IPS DF 6.9 (cell line): ENCODE measurements at regions not wholly inside any gene's neighbourhood (a gene's known extent, or its start where the extent isn't known, plus 50 kb on each side); places are given as distances from the start of the nearest gene placed in this dataset.
A peak's percentile ranks its signal among the peaks of the same experiment; 100 is the strongest.

Source experiments
- DNase-seq: peaks from one replicate; pipeline ENCODE4 v3.0.0-alpha.2; 2013; ENCODE audit warnings: low read depth, low spot score
- H3K27ac ChIP-seq: one replicate; pipeline ENCODE4 v1.5.1; 2013; ENCODE audit warnings: low read length, control low read depth
- H3K27me3 ChIP-seq: 2 replicates; pipeline ENCODE4 v1.6.1; 2013; ENCODE audit warnings: mild to moderate bottlenecking, low read length; ENCODE audit not compliant: control insufficient read depth, insufficient read depth
- H3K36me3 ChIP-seq: 2 replicates; pipeline ENCODE4 v1.6.1; 2013; ENCODE audit warnings: low read length; ENCODE audit not compliant: control insufficient read depth, insufficient read depth
- H3K4me1 ChIP-seq: 2 replicates; pipeline ENCODE4 v1.6.1; 2013; ENCODE audit warnings: low read length; ENCODE audit not compliant: control insufficient read depth, insufficient read depth
- H3K4me3 ChIP-seq: 2 replicates; pipeline ENCODE4 v1.5.1; 2013; ENCODE audit warnings: mild to moderate bottlenecking, low read length
- H3K9me3 ChIP-seq: 2 replicates; pipeline ENCODE4 v1.6.1; 2013; ENCODE audit warnings: low read length, inconsistent platforms; ENCODE audit not compliant: control insufficient read depth, insufficient read depth
- WGBS: extraction: QIAGEN DNeasy Blood & Tissue Kit; methylation state at CpG from one replicate; pipeline ENCODE4 v1.1.7; 2013; ENCODE audit warnings: mixed read lengths, missing lambda C conversion rate; ENCODE audit not compliant: insufficient read length, insufficient coverage; 5-methylcytosine and 5-hydroxymethylcytosine counted together

DNA sequence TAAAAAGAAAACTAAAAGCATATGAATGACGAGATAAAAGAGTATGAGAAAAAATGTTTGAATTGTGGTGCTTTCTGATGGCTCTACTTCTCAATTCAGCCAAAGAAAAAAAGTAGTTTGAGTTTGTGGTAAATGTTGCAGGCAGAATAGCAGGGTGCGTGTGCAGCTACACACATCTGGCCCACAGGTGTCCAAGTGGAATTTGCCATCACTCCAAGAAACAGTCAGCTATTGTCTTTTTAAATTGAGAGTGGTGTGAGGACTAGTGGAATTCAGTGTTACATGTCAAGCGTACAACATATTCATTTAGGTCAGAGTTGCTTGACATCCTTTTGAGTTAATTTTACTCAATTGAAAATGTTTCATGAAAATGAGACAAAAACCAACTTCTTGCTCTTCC is 424.8 kb upstream of the MAD2L1 start:
- 100% methylated on average over 1 of the region's 3 CpGs for WGBS
- no peaks in the 10 kb centered on the region for H3K9me3 ChIP-seq
- no peak overlapping the region for H3K4me3 ChIP-seq
- no peaks in the 10 kb centered on the region for H3K27me3 ChIP-seq
- DNase-seq, result no peak
- no peaks in the 10 kb centered on the region for H3K36me3 ChIP-seq
- H3K27ac ChIP-seq, result no peak overlapping the region
- H3K4me1 ChIP-seq, result no peaks in the 10 kb centered on the region

DNA sequence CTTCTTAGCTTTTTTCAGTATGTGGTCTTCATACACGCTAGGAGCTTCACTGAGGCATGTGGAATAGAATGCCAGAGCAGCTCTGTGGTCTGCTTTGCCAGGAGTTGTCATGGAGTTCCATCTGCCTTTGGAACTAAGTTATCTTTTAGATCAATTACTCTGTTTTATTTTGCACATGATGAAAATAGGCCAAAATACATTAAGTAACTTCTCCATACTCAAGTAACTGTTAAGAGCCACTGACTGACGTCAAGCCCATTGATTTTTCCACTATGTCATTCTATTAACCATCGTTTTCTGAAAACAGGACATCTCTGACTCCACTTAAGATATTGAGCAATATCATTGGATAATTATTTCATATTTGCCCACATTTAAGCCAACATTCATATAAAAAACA is 415.1 kb upstream of the MAD2L1 start:
- no peak for DNase-seq
- WGBS, result no CpG with 5 or more reads among the region's 3 CpGs
- no peaks in the 10 kb centered on the region for H3K27me3 ChIP-seq
- no peak overlapping the region for H3K4me3 ChIP-seq
- no peaks in the 10 kb centered on the region for H3K9me3 ChIP-seq
- no peak overlapping the region for H3K27ac ChIP-seq
- H3K36me3 ChIP-seq, result no peaks in the 10 kb centered on the region
- H3K4me1 ChIP-seq, result no peaks in the 10 kb centered on the region

DNA sequence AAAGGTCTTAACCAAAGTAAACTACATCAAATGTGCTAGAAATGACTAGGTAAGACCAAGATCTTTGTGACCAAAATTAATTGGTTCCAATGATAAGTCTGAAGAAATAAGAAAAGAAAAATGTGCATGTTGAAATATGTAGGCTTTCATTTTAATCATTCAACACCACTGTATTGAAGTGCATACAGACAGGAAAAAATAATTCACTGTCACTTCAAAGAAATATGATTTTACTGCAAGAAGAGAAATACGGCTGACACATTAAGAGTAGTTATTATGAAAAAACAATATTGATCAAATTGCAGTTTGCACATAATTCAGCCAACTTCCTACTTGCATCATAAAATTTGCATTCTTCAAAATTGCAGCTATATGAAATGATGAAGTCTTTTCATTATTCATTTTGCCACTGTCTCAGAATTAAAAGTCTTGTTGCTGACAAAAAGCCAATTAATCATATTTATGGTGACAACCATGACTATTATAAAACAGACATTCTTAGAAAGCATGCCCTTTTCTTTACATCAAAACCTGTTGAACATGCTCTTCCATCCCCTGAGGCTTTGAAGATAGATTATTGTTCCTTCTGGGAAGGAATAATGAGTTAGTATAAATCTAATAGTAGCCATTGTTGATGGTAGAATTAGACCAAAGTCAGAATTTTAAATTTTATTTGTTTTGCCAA is 405.9 kb upstream of the MAD2L1 start:
- no CpG with 5 or more reads among the region's 1 CpG for WGBS

DNA sequence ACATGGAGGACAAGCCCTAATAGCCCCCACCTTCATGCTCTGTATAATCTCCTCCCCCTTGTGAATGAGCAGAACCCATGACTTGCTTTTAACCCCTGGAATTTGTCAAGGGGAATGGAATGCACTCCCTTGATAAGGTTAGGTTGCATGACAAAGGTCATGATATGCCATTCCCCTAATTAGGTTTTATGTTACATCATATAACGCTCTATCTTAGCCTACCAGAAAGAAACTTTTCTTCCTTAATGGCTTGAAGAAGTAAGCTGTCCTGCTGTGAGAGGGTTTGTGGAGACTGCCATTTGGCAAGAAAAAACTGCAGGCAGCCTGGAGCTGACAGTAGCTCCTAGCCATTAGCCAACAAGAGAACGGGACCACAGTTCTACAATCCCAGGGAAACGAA is 399.8 kb upstream of the MAD2L1 start:
- DNase-seq, result peak; percentile 33
- Histone ChIP-seq H3K27me3 (no peaks in the 10 kb centered on the region), H3K4me1 (peaks cover 2% of the 10 kb centered on the region; the same call in 1 of the 2 replicates), H3K4me3 (no peak overlapping the region), H3K27ac (no peak overlapping the region), H3K36me3 (no peaks in the 10 kb centered on the region), H3K9me3 (no peaks in the 10 kb centered on the region)
- no CpG with 5 or more reads among the region's 3 CpGs for WGBS

More for the DNA sequence above, 405.9 kb upstream of the MAD2L1 start:
- Histone ChIP-seq H3K4me3 (no peak overlapping the region), H3K9me3 (no peaks in the 10 kb centered on the region), H3K27me3 (no peaks in the 10 kb centered on the region), H3K27ac (no peak overlapping the region), H3K4me1 (no peaks in the 10 kb centered on the region), H3K36me3 (no peaks in the 10 kb centered on the region)
- no peak for DNase-seq

DNA sequence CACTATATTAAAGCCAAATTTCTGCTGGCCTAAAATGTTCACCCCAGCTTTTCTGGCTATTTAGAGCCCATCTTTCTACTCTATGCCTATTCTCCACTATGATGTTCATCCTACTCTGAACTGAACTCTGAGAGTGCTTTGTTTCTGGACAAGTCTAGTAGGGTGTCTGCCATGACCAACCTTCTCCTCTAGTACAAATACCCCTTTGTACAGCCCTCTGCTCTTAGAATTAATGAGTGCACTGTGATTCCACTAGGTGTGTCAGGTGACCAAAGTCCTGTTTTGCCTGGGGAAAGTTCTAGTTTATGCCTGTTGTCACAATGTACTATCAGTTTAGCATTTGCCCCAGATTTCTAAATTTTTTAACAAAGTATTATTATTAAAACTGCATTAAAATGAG is 388.1 kb upstream of the MAD2L1 start:
- Histone ChIP-seq H3K9me3 (no peaks in the 10 kb centered on the region), H3K4me1 (no peaks in the 10 kb centered on the region), H3K36me3 (no peaks in the 10 kb centered on the region), H3K4me3 (no peak overlapping the region), H3K27me3 (no peaks in the 10 kb centered on the region), H3K27ac (no peak overlapping the region)
- no peak for DNase-seq

DNA sequence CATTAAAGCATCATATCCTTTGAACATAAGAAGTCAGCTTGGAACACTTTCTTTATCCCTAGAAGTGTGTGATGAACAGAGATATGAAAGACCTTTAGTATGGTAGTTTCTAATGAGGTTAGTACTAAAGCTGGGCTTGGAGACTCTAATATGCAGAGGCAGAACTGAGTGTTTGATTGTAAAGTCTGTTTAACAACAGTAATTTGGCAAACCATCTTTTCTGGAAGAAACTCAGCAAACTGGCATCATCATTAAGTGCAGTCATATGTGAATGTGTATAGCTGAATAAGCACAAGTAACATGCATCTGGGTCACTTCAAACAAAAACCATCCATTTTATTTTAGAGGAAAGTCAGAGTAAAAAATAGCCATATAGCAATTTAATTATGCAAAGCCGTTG is 385.9 kb upstream of the MAD2L1 start:
- H3K27me3 ChIP-seq, result no peaks in the 10 kb centered on the region
- no peak overlapping the region for H3K27ac ChIP-seq
- no peaks in the 10 kb centered on the region for H3K36me3 ChIP-seq
- no CpG with 5 or more reads among the region's 1 CpG for WGBS
- no peaks in the 10 kb centered on the region for H3K4me1 ChIP-seq
- H3K4me3 ChIP-seq, result no peak overlapping the region
- no peaks in the 10 kb centered on the region for H3K9me3 ChIP-seq
- DNase-seq, result no peak

DNA sequence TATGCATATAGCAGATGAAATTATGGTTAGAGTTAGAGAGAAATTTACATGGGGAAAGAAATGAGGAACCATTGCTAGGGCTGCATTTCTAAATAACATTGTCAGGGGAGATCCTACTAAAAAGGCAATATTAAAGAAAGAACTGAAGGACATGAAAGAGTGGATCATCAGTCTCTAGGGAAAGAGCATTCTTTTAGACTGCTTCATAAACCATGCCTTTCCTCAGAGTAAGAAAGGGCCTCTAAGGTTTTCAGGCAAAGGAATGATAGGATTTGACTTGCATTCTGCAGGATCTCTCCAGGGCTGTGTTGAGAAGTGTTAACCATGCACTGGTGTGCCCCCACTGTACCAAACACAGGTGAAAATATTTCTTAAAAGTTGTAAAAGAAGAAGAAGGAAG is 385.4 kb upstream of the MAD2L1 start:
- Histone ChIP-seq H3K27ac (no peak overlapping the region), H3K9me3 (no peaks in the 10 kb centered on the region), H3K4me3 (no peak overlapping the region), H3K36me3 (no peaks in the 10 kb centered on the region), H3K27me3 (no peaks in the 10 kb centered on the region), H3K4me1 (no peaks in the 10 kb centered on the region)
- no peak for DNase-seq

DNA sequence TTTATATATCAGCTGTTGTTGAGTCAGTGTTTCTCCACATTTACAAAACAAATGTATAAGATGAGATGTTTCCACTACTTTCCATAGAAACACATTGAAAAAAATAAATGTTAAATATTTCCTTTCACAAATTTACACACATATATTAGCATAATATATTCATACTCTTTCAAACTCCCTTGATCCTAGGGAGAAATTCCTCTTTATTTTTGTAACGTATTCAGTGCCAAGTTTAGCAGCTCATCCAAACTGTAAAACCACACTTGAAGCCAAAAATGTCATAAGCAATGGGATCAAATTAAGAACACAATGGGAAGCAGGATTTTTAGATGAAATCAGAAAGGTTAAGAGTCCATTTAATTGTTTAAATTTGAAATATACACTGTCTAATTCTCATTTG is 381.1 kb upstream of the MAD2L1 start:
- no peaks in the 10 kb centered on the region for H3K36me3 ChIP-seq
- WGBS, result no CpG with 5 or more reads among the region's 1 CpG
- H3K27me3 ChIP-seq, result no peaks in the 10 kb centered on the region
- no peak overlapping the region for H3K27ac ChIP-seq
- H3K4me1 ChIP-seq, result no peaks in the 10 kb centered on the region
- no peaks in the 10 kb centered on the region for H3K9me3 ChIP-seq
- DNase-seq, result no peak
- H3K4me3 ChIP-seq, result no peak overlapping the region

DNA sequence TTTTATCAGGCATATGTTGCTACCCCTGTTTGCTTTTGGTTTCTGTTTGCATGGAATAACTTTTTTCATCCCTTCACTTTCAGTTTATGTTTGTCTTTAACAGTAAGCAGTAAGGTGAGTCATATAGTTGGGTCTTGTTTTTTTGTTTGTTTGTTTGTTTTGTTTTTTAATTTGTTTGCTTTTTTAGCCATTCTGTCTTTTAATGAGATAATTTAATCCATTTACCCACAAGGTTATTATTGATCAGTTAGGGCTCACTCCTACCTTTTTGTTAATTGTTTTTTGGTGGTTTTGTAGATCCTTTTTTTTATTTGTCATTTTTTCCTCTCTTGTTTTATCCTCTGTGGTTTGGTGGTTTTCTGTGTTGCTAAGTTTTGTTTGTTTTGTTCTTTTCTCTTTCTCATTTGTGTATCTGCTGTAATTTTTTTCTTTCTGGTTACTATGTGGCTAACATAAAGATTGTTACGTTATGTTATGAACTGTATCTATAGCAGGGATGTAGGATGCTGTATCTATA is 379.5 kb upstream of the MAD2L1 start:
- Histone ChIP-seq H3K9me3 (no peaks in the 10 kb centered on the region), H3K36me3 (no peaks in the 10 kb centered on the region), H3K4me1 (no peaks in the 10 kb centered on the region), H3K27ac (no peak overlapping the region), H3K4me3 (no peak overlapping the region), H3K27me3 (no peaks in the 10 kb centered on the region)
- WGBS, result no CpG with 5 or more reads among the region's 1 CpG
- DNase-seq, result no peak

DNA sequence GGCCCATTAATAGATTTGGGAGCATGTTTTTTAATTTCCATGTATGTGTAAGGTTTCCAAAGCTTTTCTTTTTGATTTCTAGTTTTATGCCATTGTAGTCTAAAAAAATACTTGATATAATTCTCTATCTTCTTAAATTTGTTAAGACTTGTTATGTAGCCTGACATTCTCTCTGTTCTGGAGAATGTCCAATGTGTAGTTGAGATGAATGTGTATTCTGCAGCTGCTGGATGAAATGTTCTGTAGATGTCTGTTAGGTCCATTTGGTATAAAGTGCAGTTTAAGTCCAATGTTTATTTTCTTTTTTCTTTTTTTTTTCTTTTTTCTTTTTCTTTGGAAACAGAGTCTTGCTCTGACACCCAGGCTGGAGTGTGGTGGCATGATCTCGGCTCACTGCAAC is 378.5 kb upstream of the MAD2L1 start:
- no CpG with 5 or more reads among the region's 1 CpG for WGBS
- no peak overlapping the region for H3K27ac ChIP-seq

DNA sequence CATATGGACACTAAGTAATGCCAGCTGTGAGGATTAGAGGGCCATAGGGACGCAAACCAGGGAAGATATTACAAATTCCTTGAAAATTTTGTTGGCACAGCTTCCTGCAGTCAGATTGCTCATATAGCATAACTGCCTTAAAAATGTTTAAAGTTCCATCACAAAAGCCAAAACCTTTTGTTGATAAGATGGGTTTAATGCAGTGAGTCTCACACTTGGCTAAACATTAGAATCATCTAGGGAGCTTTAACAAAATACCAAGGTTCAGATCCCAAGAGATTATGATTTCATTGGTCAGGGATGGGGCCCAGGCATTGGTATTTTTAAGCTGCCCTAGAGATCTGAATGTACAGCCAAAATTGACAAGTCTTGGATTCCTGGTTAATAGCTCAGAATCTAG is 376.5 kb upstream of the MAD2L1 start:
- DNase-seq, result no peak
- WGBS, result no CpG with 5 or more reads among the region's 1 CpG
- H3K27ac ChIP-seq, result no peak overlapping the region

More for the DNA sequence above, 378.5 kb upstream of the MAD2L1 start:
- H3K9me3 ChIP-seq, result no peaks in the 10 kb centered on the region
- no peaks in the 10 kb centered on the region for H3K4me1 ChIP-seq
- no peaks in the 10 kb centered on the region for H3K27me3 ChIP-seq
- no peak overlapping the region for H3K4me3 ChIP-seq
- no peak for DNase-seq
- H3K36me3 ChIP-seq, result no peaks in the 10 kb centered on the region

More for the DNA sequence above, 376.5 kb upstream of the MAD2L1 start:
- no peaks in the 10 kb centered on the region for H3K36me3 ChIP-seq
- no peaks in the 10 kb centered on the region for H3K9me3 ChIP-seq
- H3K27me3 ChIP-seq, result no peaks in the 10 kb centered on the region
- no peaks in the 10 kb centered on the region for H3K4me1 ChIP-seq
- H3K4me3 ChIP-seq, result no peak overlapping the region
